ENCODE measurements at regions not wholly inside any gene's neighbourhood (a gene's known extent, or its start where the extent isn't known, plus 50 kb on each side); places are given as distances from the start of the nearest gene placed in this dataset.

DNA sequence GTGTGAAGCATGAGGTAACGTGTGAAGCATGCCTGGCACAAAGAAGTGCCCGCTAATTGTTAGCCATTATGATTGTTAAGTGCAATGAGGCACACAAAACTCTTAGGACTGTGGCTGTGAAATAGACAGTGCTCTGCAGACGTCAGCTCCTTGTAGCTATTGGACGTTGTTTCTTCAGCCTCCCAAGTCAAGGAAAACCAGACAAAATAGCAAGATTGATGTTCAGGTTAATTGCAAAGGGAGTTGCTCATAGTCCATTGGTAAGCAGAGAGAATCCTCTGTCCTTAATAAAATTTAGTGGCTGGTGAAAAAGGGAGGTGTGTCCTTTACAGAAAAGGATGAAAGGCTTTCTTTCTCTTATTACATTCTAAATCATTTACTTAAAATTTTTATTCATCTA, 54.6 kb upstream of the MBP start:
- Histone ChIP-seq H3K27ac (no peak overlapping the region), H3K27me3 (ENCODE audit: insufficient read depth in 3 of 3, low read length in 2 of 3) (no peaks in the 10 kb centered on the region), H3K36me3 (ENCODE audit: insufficient read depth in 1 of 2, low read depth in 1 of 2) (no peaks in the 10 kb centered on the region), H3K4me1 (no peaks in the 10 kb centered on the region), H3K9me3 (no peaks in the 10 kb centered on the region), H3K4me3 (no peak overlapping the region)
- WGBS, 3 donors = 80 to 85% (median 82%) methylated on average over 4 of the region's 4 CpGs
- ATAC-seq = no peak
- TF ChIP-seq, protein P1, sequence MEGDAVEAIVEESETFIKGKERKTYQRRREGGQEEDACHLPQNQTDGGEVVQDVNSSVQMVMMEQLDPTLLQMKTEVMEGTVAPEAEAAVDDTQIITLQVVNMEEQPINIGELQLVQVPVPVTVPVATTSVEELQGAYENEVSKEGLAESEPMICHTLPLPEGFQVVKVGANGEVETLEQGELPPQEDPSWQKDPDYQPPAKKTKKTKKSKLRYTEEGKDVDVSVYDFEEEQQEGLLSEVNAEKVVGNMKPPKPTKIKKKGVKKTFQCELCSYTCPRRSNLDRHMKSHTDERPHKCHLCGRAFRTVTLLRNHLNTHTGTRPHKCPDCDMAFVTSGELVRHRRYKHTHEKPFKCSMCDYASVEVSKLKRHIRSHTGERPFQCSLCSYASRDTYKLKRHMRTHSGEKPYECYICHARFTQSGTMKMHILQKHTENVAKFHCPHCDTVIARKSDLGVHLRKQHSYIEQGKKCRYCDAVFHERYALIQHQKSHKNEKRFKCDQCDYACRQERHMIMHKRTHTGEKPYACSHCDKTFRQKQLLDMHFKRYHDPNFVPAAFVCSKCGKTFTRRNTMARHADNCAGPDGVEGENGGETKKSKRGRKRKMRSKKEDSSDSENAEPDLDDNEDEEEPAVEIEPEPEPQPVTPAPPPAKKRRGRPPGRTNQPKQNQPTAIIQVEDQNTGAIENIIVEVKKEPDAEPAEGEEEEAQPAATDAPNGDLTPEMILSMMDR (IDR thresholded peaks at IDR 0.05) = no peak
- intact Hi-C loops (cut with DNase I) = no loop called here
- DNase-seq = no peak

DNA sequence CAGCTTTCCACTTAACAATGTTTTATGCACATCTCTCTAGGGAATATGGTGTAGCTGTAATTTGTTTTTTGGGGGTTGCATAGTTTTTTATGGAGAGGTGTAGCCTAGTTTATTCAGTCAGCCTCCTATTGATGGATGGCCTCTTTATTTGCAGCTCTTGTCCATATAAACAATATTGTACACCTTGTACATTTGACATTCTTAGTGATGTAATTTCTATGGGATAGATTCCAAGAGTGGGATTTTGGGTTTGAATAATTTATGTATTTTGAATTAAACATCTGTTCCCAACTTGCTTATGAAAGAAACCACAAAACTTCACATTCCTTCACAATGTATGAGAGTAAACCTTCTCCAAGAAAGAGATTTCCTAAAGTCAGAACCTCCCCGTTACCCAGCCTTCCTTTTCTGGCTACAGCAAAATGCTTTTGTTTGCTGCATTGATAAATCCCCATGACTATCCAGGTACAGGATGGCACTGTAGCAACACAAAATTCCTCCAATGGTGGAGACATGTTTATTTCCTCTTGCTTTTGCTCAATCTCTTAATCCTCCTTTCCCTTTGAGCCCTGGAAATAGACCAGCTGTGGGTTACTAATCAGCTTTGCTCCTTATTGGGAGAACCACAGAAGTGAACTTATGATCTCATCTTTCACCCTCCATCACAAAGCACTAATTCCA, 58.4 kb upstream of the GALR1 start:
- Histone ChIP-seq H3K9me3 (no peaks in the 10 kb centered on the region), H3K36me3 (ENCODE audit: insufficient read depth in 1 of 2, low read depth in 1 of 2) (no peaks in the 10 kb centered on the region), H3K4me1 (no peaks in the 10 kb centered on the region), H3K27me3 (ENCODE audit: insufficient read depth in 3 of 3, low read length in 2 of 3) (no peaks in the 10 kb centered on the region), H3K27ac (no peak overlapping the region), H3K4me3 (no peak overlapping the region)
- DNase-seq (no peak), ATAC-seq (no peak)
- WGBS, 3 donors = 79 to 92% (median 80%) methylated on average over 1 of the region's 1 CpG
- intact Hi-C loops (cut with DNase I) = loop anchor here (5.0 kb wide), 2 partner anchors 34 to 44 kb away; no protein-coding TSS in a partner anchor
- TF ChIP-seq, protein P1 (IDR thresholded peaks at IDR 0.05) = no peak

DNA sequence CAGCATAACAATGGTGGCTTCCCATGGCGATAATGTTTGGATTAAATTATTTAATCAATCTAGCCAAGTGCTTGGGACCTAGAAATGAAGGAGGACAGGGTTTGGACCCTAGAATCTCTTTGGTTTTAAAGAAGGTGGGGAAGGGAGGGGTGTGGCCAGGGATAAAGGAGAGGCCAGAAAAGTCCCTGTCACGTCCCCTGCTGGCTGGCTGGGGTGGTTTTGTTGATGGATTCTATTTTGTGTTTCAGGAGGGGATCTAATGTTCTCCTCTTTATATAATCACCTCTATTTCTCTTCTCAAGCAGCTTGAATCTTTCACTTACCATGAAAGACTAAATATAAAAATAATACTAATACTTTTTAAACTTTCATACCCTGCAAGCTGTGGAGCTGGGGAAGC, 52.6 kb upstream of the GALR1 start:
- DNase-seq (no peak), ATAC-seq (no peak)
- no peaks in the 10 kb centered on the region for H3K9me3 ChIP-seq
- TF ChIP-seq, protein P1 (IDR thresholded peaks at IDR 0.05) = no peak
- H3K27me3 ChIP-seq (ENCODE audit: insufficient read depth in 3 of 3, low read length in 2 of 3) = no peaks in the 10 kb centered on the region
- intact Hi-C loops (cut with DNase I) = no loop called here
- H3K36me3 ChIP-seq (ENCODE audit: insufficient read depth in 1 of 2, low read depth in 1 of 2) = no peaks in the 10 kb centered on the region
- no peak overlapping the region for H3K4me3 ChIP-seq
- 70 to 83% (median 80%) methylated on average over 2 of the region's 2 CpGs for WGBS, 3 donors
- no peaks in the 10 kb centered on the region for H3K4me1 ChIP-seq
- H3K27ac ChIP-seq = no peak overlapping the region

DNA sequence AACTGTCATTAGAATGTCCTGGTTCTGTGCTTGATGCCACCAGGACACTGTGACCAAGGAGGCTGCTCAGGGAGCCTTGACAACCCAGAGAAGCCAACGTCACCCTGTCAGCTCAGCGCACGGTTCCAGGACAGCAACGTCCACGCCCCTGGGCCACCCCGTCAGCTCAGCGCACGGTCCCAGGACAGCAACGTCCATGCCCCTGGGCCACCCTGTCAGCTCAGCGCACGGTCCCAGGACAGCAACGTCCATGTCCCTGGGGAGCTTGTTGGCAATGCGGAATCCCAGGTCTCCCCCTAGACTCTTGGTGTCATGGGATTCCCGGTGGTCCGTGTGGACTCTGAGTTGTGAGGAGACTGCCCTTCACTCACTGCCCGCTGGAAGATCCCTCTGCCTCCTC, 51.0 kb upstream of the GALR1 start:
- no peaks in the 10 kb centered on the region for H3K4me1 ChIP-seq
- no peaks in the 10 kb centered on the region for H3K27me3 ChIP-seq (ENCODE audit: insufficient read depth in 3 of 3, low read length in 2 of 3)
- H3K27ac ChIP-seq = no peak overlapping the region
- DNase-seq (no peak), ATAC-seq (no peak)
- H3K36me3 ChIP-seq (ENCODE audit: insufficient read depth in 1 of 2, low read depth in 1 of 2) = no peaks in the 10 kb centered on the region
- intact Hi-C loops (cut with DNase I) = no loop called here
- TF ChIP-seq, protein P1 (IDR thresholded peaks at IDR 0.05) = no peak
- no peaks in the 10 kb centered on the region for H3K9me3 ChIP-seq
- 87 to 90% (median 90%) methylated on average over 16 of the region's 16 CpGs for WGBS, 3 donors
- no peak overlapping the region for H3K4me3 ChIP-seq

DNA sequence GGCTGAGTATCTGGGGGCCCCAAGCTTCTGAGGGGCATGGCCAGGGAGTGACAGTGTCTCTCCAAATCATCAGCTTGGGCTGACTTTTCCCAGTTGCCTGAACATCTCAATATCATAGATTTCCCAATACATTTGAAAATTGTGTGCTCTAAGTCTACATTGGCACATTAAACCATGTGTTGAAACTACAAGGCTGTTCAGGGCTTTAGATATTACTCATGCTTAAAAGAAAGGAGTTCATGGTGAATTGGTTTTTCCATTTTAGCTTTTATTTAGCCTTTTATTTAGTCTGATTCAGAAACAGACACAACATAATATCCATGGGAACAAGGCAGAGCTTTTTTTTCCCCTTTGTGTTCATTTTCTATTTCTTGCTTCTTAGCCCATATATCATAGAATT, 49.9 kb upstream of the GALR1 start:
- Histone ChIP-seq H3K4me1 (no peaks in the 10 kb centered on the region), H3K36me3 (ENCODE audit: insufficient read depth in 1 of 2, low read depth in 1 of 2) (no peaks in the 10 kb centered on the region), H3K9me3 (no peaks in the 10 kb centered on the region), H3K4me3 (no peak overlapping the region), H3K27me3 (ENCODE audit: insufficient read depth in 3 of 3, low read length in 2 of 3) (no peaks in the 10 kb centered on the region), H3K27ac (no peak overlapping the region)
- intact Hi-C loops (cut with DNase I) = no loop called here
- DNase-seq (no peak), ATAC-seq (no peak)
- TF ChIP-seq, protein P1 (IDR thresholded peaks at IDR 0.05) = no peak
